ENCODE measurements at regions not wholly inside any gene's neighbourhood (a gene's known extent, or its start where the extent isn't known, plus 50 kb on each side); places are given as distances from the start of the nearest gene placed in this dataset.
A peak's percentile ranks its signal among the peaks of the same experiment; 100 is the strongest.

DNA sequence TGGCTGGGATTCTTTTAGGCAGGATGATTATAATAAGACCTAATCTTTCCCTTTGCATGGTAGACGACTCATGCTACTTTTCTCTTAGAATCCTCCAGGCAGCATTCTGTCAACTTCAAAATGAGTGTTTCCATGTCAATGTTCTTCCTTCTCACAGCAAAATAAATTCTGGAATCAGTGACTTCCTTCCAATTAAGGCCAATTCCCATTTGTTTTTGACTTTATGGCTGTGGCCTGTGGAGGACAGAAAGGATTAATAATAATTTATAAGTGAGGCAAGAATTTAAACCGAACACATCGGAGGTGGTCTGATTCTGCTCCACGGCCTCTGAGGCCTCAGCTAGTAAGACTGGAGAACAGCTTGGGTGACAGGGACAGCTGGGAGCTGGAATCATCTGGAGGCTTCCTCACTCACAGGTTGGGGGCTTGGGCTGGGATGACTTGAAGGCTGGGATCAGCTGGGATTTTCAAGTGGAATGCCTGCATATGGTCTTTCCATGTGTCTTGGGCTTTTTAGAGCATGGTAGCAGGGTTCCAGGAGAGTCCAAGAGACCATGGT is 241.8 kb upstream of the MCTP2 start:
- no peak for DNase-seq
- TF ChIP-seq GATA1 (IDR thresholded peaks at IDR 0.05; ENCODE audit: low read depth, low read length) (no peak), POLR2A (IDR thresholded peaks at IDR 0.05; ENCODE audit: low read length) (no peak)

- TF ChIP-seq GATA1 (IDR thresholded peaks at IDR 0.05; ENCODE audit: low read depth, low read length) = no peak
- no peak for TF ChIP-seq POLR2A (IDR thresholded peaks at IDR 0.05; ENCODE audit: low read length)
- no peak for DNase-seq
Observed at GRCh38 chr15:93987068-93987467, 244.3 kb upstream of the MCTP2 start.

- no peak for TF ChIP-seq GATA1 (IDR thresholded peaks at IDR 0.05; ENCODE audit: low read depth, low read length)
- no peak for TF ChIP-seq POLR2A (IDR thresholded peaks at IDR 0.05; ENCODE audit: low read length)
- no peak for DNase-seq
Observed at GRCh38 chr15:93986400-93986984, 244.9 kb upstream of the MCTP2 start.

DNA sequence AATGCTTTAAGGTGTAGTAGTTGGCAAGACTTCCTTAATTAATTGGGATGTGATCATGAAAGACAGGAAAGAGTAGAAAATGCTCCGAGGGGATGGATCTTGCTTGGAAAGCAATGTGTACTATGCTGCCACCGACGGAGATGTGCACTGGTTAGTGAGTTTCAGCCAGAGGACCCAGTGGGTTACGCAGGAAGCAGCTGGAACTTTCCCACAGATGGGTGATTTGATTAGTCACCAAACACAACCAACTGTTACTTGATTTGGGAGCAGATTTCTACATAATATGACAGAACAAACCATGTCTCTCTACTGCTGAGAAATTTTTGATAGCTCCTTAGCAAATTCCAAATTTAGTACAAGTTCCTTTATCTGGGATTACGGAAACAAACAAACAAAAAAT is 245.4 kb upstream of the MCTP2 start:
- no peak for DNase-seq
- no peak for TF ChIP-seq POLR2A (IDR thresholded peaks at IDR 0.05; ENCODE audit: low read length)
- TF ChIP-seq GATA1 (IDR thresholded peaks at IDR 0.05; ENCODE audit: low read depth, low read length) = no peak

- TF ChIP-seq GATA1 (IDR thresholded peaks at IDR 0.05; ENCODE audit: low read depth, low read length) = no peak
- TF ChIP-seq POLR2A (IDR thresholded peaks at IDR 0.05; ENCODE audit: low read length) = no peak
- no peak for DNase-seq
Observed at GRCh38 chr15:93985176-93985575, 246.2 kb upstream of the MCTP2 start.

DNA sequence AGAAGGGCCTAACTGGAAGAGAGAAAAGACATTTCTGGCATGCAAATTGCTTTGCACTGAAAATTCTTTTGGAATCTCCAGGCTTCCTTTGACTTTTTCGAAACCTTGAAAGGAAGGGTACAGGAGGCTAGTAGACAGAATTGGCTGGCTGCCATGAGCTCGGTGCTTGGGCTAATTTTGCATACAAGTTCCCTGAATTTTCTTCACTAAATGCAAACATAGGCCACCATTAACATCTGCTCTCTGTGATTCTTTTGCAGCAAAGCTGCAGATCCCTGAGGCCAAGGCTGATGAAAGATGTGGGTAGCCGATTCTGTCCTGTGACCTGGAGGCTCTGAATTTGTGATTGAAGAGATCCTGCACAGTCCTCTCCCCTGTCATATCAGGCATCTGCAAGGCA is 247.8 kb upstream of the MCTP2 start:
- TF ChIP-seq GATA1 (IDR thresholded peaks at IDR 0.05; ENCODE audit: low read depth, low read length) = no peak
- no peak for TF ChIP-seq POLR2A (IDR thresholded peaks at IDR 0.05; ENCODE audit: low read length)
- no peak for DNase-seq

DNA sequence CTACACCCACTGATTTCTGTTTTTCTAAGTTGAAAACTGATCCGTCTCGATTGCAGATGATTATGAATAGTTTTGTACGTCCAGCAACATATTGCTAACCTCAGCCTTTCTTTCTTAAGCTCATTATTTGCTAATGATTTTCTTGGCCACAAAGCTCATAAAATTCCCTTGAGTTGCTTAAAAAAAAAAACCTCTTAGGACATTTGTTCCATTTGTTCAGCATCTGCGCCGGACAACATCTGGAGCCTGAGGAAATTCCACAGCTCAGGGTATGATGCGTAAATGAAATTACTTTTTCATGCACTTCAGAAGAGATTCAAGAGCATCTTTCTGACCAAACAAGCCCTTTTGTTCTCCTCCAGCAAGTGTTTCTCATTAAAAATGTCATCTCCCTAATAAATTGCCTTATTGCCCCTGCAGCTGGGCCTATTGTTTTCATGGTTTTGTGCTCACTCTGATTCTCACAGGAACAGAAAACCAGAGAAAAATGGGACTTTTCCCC is 249.1 kb upstream of the MCTP2 start:
- no peak for DNase-seq
- TF ChIP-seq POLR2A (IDR thresholded peaks at IDR 0.05; ENCODE audit: low read length) (no peak), GATA1 (IDR thresholded peaks at IDR 0.05; ENCODE audit: low read depth, low read length) (no peak)

DNA sequence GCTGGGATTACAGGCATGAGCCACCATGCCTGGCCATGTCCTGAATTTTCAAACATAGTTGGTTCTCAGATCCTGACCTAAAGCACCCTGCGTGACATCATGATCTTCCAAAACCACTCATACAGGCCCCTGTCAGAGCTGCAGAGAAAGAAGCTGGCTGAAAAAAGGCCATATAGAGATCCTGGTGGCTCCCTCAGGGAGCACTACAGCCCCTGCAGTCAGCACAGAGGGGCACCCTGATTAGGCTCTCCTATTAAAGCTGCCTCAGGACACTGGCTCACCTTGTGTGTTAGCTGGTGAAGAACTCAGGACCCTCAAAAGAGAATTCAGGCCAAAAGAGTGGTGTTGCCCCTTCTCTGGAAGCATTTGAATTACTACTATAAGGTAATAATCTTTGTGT is 249.7 kb upstream of the MCTP2 start:
- no peak for DNase-seq
- no peak for TF ChIP-seq GATA1 (IDR thresholded peaks at IDR 0.05; ENCODE audit: low read depth, low read length)
- no peak for TF ChIP-seq POLR2A (IDR thresholded peaks at IDR 0.05; ENCODE audit: low read length)

GRCh38 chr15:93980261-93980911 is 251.0 kb upstream of the MCTP2 start:
- peak in 1 of 2 experiments; percentile 19 for DNase-seq
- no peak for TF ChIP-seq GATA1 (IDR thresholded peaks at IDR 0.05; ENCODE audit: low read depth, low read length)

DNA sequence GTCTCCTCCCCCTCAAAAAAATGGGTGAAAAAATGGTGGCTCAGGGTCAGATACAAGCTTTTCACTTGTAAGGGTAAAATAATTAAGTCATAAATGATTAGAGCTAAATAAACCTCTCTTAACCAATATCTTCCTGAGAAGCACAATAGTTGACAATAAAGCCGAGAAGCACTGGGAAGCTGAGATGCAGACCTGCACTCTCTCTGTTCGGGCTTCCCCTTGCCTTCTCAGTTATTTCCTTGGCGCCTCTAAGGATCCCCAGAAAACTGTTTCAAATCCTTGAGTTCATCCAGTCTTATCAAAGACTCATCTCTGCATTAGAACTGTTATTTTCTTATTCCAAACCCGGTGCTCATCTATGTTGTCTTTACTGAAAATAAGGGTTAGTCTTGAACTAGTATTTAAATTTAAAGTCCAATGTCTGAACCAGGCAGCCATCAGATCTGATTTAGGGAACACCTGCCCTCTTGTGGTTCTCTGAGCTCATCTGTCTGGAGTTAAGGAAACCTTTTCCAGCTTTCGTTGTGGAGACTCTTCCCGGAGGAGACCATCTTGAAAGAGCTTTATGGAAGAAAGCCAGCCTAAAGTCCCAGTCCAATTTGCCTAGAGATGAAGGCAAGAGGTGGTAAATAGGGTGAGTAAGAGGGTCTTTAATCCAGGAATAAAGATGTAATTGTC is 256.4 kb upstream of the MCTP2 start:
- TF ChIP-seq GATA1 (IDR thresholded peaks at IDR 0.05; ENCODE audit: low read depth, low read length) = no peak
- peak in 1 of 2 experiments; percentile 36 for DNase-seq

DNA sequence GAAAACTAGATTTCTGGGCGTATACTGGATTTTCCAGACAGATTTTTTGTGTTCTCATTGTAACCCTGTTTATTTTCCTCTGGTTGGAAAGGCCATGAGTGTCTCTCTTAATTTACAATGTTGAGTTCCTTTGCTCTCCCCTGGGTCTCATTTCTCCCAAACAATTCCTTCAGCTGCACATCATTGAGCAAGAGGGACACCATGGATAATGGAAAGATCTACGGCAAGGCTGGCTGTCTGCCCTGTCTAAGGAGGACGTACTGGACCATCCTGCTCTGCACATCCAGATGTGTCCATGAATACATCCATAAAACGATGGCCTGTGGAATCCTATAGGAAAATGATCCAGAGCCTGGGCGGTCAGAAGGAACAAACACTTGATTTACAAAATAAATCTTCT is 258.1 kb upstream of the MCTP2 start:
- no peak for TF ChIP-seq POLR2A (IDR thresholded peaks at IDR 0.05; ENCODE audit: low read length)
- no peak for TF ChIP-seq GATA1 (IDR thresholded peaks at IDR 0.05; ENCODE audit: low read depth, low read length)
- DNase-seq = no peak

GRCh38 chr15:93968773-93969172 is 262.6 kb upstream of the MCTP2 start:
- no peak for TF ChIP-seq GATA1 (IDR thresholded peaks at IDR 0.05; ENCODE audit: low read depth, low read length)
- TF ChIP-seq POLR2A (IDR thresholded peaks at IDR 0.05; ENCODE audit: low read length) = no peak
- DNase-seq = no peak

DNA sequence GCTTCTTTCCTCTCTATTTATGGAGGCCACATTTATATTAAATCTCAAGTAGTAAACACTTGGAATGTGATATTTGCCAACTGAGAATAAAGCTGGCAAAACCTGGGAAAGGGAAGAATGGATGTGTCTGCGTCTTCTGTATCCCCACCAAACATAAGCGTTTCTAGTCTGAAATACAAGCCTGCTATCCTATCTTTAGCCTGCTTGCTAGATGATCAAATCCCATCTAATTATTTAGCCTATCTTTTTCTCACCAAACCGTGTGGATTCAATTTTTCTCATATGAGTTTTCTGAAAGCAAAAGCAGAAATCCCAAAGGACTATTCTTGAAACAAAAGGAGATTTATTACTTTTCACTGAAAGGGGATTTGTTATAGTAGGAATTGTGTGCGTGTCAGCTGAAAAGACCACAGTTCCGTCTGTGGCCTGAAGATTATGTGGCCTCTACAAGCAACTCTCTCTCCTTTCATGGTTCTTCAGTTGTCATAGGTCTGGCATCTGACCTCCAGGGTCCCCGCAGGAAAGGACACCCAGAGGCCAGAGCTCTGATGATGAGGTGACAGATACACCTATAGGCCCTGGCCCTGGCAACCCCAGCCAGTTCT is 266.0 kb upstream of the MCTP2 start:
- TF ChIP-seq GATA1 (IDR thresholded peaks at IDR 0.05; ENCODE audit: low read depth, low read length) (no peak), POLR2A (IDR thresholded peaks at IDR 0.05; ENCODE audit: low read length) (no peak)
- DNase-seq = no peak

DNA sequence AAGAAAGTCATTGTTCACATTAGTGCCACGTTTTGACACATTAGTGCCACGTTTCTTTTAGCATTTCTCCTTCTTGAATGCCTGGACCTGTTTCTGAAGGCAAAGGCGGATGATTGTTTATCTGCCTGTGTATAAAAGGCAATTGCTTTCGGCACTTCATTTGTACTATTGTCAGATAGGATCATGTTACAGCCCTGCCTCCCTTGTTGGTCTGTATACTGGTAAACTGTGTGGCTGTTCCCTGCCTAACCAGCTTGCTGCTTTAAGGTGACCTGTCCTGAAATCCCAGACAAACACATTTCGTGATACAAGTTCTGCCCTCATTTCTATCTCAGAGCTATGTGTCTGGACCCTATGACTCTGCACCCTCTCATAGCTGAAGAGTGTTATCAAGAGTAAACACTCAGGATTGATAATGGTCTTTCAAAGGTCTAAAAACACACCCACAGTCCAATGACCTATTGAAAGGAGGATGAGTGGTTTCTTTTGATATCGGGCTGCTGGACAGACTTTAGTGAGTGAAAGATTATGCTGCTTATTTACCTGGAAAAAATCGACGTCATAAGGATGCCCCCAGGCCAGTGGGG is 276.3 kb upstream of the MCTP2 start:
- DNase-seq = peak; percentile 69 to 81
- TF ChIP-seq POLR2A (IDR thresholded peaks at IDR 0.05; ENCODE audit: low read length) = no peak
- no peak for TF ChIP-seq GATA1 (IDR thresholded peaks at IDR 0.05; ENCODE audit: low read depth, low read length)

Data from erythroblast (primary cell).